ENCODE measurements at regions not wholly inside any gene's neighbourhood (a gene's known extent, or its start where the extent isn't known, plus 50 kb on each side); places are given as distances from the start of the nearest gene placed in this dataset.

- no peak for DNase-seq (ENCODE audit: low spot score)
Measured at GRCh38 chr9:91040371-91041215, 239.0 kb downstream of the SYK start.

- no peak for DNase-seq (ENCODE audit: low spot score)
Measured at GRCh38 chr9:91042024-91042423, 240.4 kb downstream of the SYK start.

DNA sequence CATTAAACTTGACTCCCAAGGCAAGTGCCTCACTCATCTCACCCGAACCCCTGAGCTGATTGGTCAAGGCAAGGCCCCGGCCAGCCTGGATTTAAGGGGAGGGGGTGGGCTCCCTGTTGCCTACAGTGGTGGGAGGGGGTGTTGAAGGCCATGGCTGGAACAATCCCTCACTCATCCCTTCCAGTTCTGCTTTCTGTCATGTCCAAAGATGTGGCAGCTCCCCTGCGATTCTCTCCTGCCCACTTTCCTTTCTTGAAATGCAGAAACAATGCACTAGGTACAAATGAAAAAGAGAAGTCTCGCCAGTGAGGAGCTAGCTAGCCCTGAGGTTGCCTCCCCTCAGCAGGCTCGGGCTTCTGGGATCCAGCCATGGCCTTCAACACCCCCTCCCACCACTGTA is 240.9 kb downstream of the SYK start:
- DNase-seq (ENCODE audit: low spot score), result no peak

GRCh38 chr9:91043056-91043810 is 241.6 kb downstream of the SYK start:
- DNase-seq (ENCODE audit: low spot score), result no peak

GRCh38 chr9:91043811-91044175 is 242.2 kb downstream of the SYK start:
- no peak for DNase-seq (ENCODE audit: low spot score)

DNA sequence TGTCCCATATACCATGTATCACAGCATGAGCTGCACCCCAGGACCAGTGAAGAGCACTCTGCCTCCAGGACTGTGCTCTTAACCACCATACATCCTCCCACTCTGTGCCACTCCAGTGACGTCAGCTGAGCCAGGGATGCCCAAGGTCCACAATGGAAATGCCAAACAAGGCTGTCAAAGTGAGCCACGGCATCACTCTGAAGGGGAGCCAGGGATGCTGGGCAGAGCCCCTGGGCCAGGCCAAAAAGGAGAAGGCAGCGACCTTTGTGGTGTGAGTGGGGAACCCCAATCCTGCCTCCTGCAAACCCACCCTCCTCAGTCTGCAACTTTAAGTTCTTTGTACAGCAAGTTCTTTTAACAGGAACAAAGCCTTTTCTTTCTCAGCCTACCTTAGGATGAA is 242.7 kb downstream of the SYK start:
- no peak for DNase-seq (ENCODE audit: low spot score)

DNA sequence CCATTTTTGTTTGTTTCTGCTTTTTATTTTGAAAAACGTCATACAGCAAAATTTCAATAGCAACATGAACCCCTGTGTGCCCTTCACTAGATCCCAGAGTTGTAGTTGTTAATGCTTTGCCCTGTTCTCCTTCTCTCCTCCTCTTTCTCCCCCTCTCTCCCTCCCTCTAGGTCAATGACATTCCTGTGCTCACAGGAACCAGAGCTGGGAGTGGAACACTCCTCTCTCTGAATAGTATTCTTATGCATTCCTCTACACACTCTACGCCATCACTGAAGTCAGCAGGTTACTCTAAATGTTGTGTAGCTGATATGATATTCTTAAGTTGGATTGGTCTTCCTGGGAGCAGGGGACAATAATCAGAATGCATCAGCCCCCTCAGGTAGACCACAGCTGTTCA is 243.4 kb downstream of the SYK start:
- no peak for DNase-seq (ENCODE audit: low spot score)

- DNase-seq (ENCODE audit: low spot score), result no peak
Measured at GRCh38 chr9:91047529-91047928, 245.9 kb downstream of the SYK start.

- no peak for DNase-seq (ENCODE audit: low spot score)
Measured at GRCh38 chr9:91047993-91048607, 246.5 kb downstream of the SYK start.

- no peak for DNase-seq (ENCODE audit: low spot score)
Measured at GRCh38 chr9:91048749-91049148, 247.1 kb downstream of the SYK start.

- no peak for DNase-seq (ENCODE audit: low spot score)
Measured at GRCh38 chr9:91053824-91054223, 252.2 kb downstream of the SYK start.

DNA sequence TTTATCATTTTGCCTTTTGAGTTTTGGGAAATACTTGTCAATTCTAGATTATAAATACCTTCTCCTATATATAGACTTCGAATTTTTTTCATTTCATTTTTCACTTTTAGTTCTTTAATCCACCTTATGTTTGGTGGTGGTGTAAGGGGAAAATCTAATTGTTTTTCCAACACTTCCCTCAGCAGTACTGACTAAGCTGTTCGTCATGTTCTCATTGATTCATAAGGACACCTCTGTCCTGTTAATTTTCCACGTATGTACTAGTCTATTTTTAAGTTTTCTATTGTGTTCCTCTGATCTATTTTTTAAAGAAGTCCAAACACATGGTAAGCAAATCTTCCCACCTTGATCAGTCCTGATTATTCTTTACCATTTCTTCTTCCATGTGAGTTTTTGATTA is 254.2 kb downstream of the SYK start:
- DNase-seq (ENCODE audit: low spot score), result no peak

DNA sequence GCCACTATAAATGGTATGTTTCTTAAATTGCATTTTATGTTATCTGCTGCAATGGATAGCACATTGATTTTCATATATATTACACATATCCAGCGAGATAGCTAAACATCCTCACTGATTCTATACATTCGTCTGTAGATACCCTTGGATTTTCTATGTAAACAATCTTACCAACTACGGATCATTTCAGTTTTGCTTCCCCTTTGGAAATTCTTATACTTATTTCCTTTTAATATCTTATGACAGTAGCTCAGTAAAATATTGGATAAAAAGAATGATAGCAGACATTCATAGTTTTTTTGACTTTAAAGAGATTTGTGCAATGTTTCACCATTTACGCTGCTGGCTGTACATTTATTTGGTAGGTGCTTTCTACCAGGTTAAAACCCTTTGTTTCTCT is 254.9 kb downstream of the SYK start:
- DNase-seq (ENCODE audit: low spot score), result no peak

DNA sequence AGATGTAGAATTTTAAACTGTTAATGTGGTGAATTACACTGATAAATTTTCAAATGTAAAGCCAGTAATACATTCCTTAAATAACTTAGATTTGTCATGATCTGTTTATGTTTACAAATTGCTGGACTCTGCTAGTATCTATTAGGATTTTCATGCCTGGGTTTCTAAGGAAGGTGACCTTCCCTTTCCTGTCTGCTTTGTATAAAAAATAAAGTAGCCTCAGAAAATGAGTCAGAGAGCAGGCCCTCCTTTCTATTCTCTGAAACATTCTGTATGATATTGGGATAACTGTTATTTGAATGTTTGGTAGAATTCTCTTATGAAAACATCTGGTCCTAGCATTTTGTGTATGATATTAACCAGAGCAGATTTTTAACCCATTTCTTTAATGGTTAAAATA is 255.3 kb downstream of the SYK start:
- no peak for DNase-seq (ENCODE audit: low spot score)

GRCh38 chr9:91059713-91060112 is 258.1 kb downstream of the SYK start:
- no peak for DNase-seq (ENCODE audit: low spot score)

GRCh38 chr9:91060520-91061343 is 259.1 kb downstream of the SYK start:
- DNase-seq (ENCODE audit: low spot score), result peak; percentile 45

DNA sequence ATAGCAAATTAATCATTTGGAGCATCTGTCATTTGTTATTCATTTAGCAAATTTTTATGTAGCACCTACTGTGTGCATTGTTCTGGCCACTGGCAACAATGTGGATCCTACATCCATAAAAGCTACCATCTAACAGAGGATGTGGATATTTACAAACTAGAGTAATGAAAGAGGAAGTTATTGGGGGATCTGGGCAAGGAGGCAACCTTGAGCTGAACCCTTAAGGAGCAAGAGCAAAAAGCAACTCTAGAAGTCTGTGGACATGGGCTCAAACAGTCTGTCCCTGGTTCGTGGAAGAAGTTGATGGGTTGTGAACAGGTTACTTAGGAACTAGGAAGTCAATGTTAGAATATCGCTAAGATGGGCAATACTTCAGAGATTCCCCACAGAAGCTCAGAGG is 259.9 kb downstream of the SYK start:
- DNase-seq (ENCODE audit: low spot score), result no peak

GRCh38 chr9:91062281-91062680 is 260.7 kb downstream of the SYK start:
- DNase-seq (ENCODE audit: low spot score), result no peak

- no peak for DNase-seq (ENCODE audit: low spot score)
Measured at GRCh38 chr9:91063471-91063870, 261.9 kb downstream of the SYK start.

GRCh38 chr9:91065231-91066041 is 263.8 kb downstream of the SYK start:
- DNase-seq (ENCODE audit: low spot score), result no peak

- DNase-seq (ENCODE audit: low spot score), result no peak
Measured at GRCh38 chr9:91066042-91066415, 264.4 kb downstream of the SYK start.

Data from iPS-NIHi11 (cell line).